GM12878 (cell line): ENCODE measurements at regions not wholly inside any gene's neighbourhood (a gene's known extent, or its start where the extent isn't known, plus 50 kb on each side); places are given as distances from the start of the nearest gene placed in this dataset.

ENCODE experiments used
- ATAC-seq: fragments of 200-7000 bp; cut with Tn5 transposase; 3 replicates; pipeline ENCODE4 v1.9.1; 2020; ENCODE audit warnings: mild to moderate bottlenecking, moderate library complexity
- BruUV-seq: library from RNA; stranded (reverse); fragments of 400-500 nt; replicated peaks from 2 replicates; lab custom pipeline; 2021; lab: Mats Ljungman, UMichigan
- CTCF ChIA-PET: fragments of 300-600 bp; sonication (Branson Sonifier 250); formaldehyde crosslinking; extraction: SDS; loops from one replicate; lab custom pipeline; 2021; ENCODE audit warnings: inconsistent platforms; lab: Yijun Ruan, JAX
- POLR2A ChIA-PET: fragments of 350-600 bp; formaldehyde crosslinking; extraction: SDS; loops from one replicate; lab custom pipeline; 2021; ENCODE audit warnings: inconsistent platforms; lab: Charles Lee
- RAD21 ChIA-PET: fragments of 300-600 bp; sonication (Branson Sonifier 250); formaldehyde crosslinking; loops from one replicate; lab custom pipeline; 2023; ENCODE audit warnings: antibody characterized with exemption; ENCODE audit not compliant: unreplicated experiment; lab: Charles Lee
- SMC1A ChIA-PET: fragments of 300-600 bp; sonication (Branson Sonifier 250); formaldehyde crosslinking; loops from one replicate; lab custom pipeline; 2023; ENCODE audit not compliant: unreplicated experiment, uncharacterized antibody; lab: Charles Lee
- DNase-seq: peaks from one replicate; pipeline ENCODE4 v3.0.0-alpha.2; 2011; ENCODE audit warnings: low read depth, low spot score
- FAIRE-seq: peaks from 3 replicates; lab custom pipeline; 2011; peaks lifted over from hg19 to GRCh38; lab: Jason Lieb, UNC
- H2AFZ ChIP-seq: 2 replicates; pipeline ENCODE4 v1.6.0; 2011; ENCODE audit warnings: low read depth, low read length, control low read depth; ENCODE audit not compliant: control insufficient read depth
- H3K27ac ChIP-seq: 2 replicates; pipeline ENCODE4 v1.5.1; 2011; ENCODE audit warnings: control low read depth; ENCODE audit not compliant: control insufficient read depth, insufficient read depth
- H3K27me3 ChIP-seq, 2 experiments: replicated peaks in 1 of 2; 2 replicates each; pipeline versions ENCODE4 v1.6.0 to v1.6.1; 2011; ENCODE audit warnings: low read length in 1 of 2; ENCODE audit not compliant: control insufficient read depth in 2 of 2, insufficient read depth in 2 of 2
- H3K36me3 ChIP-seq, 2 experiments: 2 replicates each; pipeline ENCODE4 v1.5.1; 2011; ENCODE audit warnings: low read length in 1 of 2; ENCODE audit not compliant: control insufficient read depth in 2 of 2, insufficient read depth in 2 of 2
- H3K4me1 ChIP-seq: 2 replicates; pipeline ENCODE4 v1.6.1; 2011; ENCODE audit warnings: mild to moderate bottlenecking, low read length, moderate library complexity, mixed read lengths; ENCODE audit not compliant: control insufficient read depth, insufficient read depth
- H3K4me2 ChIP-seq: 2 replicates; pipeline ENCODE4 v1.6.0; 2011; ENCODE audit warnings: control low read depth; ENCODE audit not compliant: control insufficient read depth, insufficient read depth
- H3K4me3 ChIP-seq: fragments of 200-600 bp; sonication (generic); 2 replicates; pipeline ENCODE4 v1.5.1; 2016
- H3K79me2 ChIP-seq: 2 replicates; pipeline ENCODE4 v1.6.0; 2011; ENCODE audit warnings: low read length; ENCODE audit not compliant: control insufficient read depth, insufficient read depth
- H3K9ac ChIP-seq: 2 replicates; pipeline ENCODE4 v1.8.0; 2011; ENCODE audit warnings: low read length, control low read depth, mixed read lengths; ENCODE audit not compliant: control insufficient read depth, insufficient read depth
- H3K9me3 ChIP-seq: replicated peaks from 3 replicates; pipeline ENCODE4 v1.5.1; 2011; ENCODE audit warnings: mild to moderate bottlenecking, low read length; ENCODE audit not compliant: control insufficient read depth, insufficient read depth
- H4K20me1 ChIP-seq: 2 replicates; pipeline ENCODE4 v1.6.0; 2011; ENCODE audit not compliant: control insufficient read depth, insufficient read depth
- ATF7 ChIP-seq: fragments of 450-650 bp; IDR thresholded peaks from 2 replicates; pipeline ENCODE4 v1.6.1; 2016; ENCODE audit warnings: low read depth, mild to moderate bottlenecking
- CHD1 ChIP-seq: IDR thresholded peaks from 2 replicates; pipeline ENCODE4 v1.6.1; 2012; ENCODE audit warnings: low read depth, low read length, improper control_type of control experiment
- CREB1 ChIP-seq: IDR thresholded peaks from 2 replicates; pipeline ENCODE4 v1.6.1; 2012; ENCODE audit warnings: low read depth, mild to moderate bottlenecking, inconsistent platforms
- CREM ChIP-seq: IDR thresholded peaks from 2 replicates; pipeline ENCODE4 v1.6.1; 2014; ENCODE audit warnings: antibody characterized with exemption, low read depth
- EP300 ChIP-seq, 2 experiments: fragments of 150-350 bp in 1 of 2; IDR thresholded peaks; 2 replicates each; pipeline ENCODE4 v1.6.1; 2011 to 2012; ENCODE audit warnings: low read depth in 2 of 2, low read length in 2 of 2, borderline replicate concordance in 1 of 2, improper control_type of control experiment in 1 of 2, inconsistent platforms in 1 of 2; ENCODE audit not compliant: control insufficient read depth in 1 of 2
- EZH2 ChIP-seq: IDR thresholded peaks from 2 replicates; pipeline ENCODE4 v1.6.1; 2012; ENCODE audit warnings: low read depth, mild to moderate bottlenecking, control low read depth, inconsistent platforms, low read length, borderline replicate concordance; ENCODE audit not compliant: control insufficient read depth
- KDM1A ChIP-seq: fragments of 200-600 bp; sonication (generic); IDR thresholded peaks from 2 replicates; pipeline ENCODE4 v1.6.1; 2016; ENCODE audit warnings: borderline replicate concordance
- MEF2A ChIP-seq: IDR thresholded peaks from 2 replicates; pipeline ENCODE4 v1.6.1; 2011; ENCODE audit warnings: low read depth, mild to moderate bottlenecking, low read length, moderate library complexity; ENCODE audit not compliant: insufficient read depth
- MYB ChIP-seq: fragments of 150-350 bp; IDR thresholded peaks from 2 replicates; pipeline ENCODE4 v1.6.1; 2014; ENCODE audit warnings: mild to moderate bottlenecking, low read depth, low read length, borderline replicate concordance
- NFIC ChIP-seq: IDR thresholded peaks from 2 replicates; pipeline ENCODE4 v1.6.1; 2012; ENCODE audit warnings: low read depth, mild to moderate bottlenecking, inconsistent platforms, low read length, moderate library complexity
- NFXL1 ChIP-seq: fragments of 450-650 bp; IDR thresholded peaks from 2 replicates; pipeline ENCODE4 v1.6.1; 2017; ENCODE audit warnings: antibody characterized with exemption, mild to moderate bottlenecking, borderline replicate concordance
- NFYA ChIP-seq: IDR thresholded peaks from 2 replicates; pipeline ENCODE4 v1.6.1; 2011; ENCODE audit warnings: low read depth, mild to moderate bottlenecking, low read length, improper control_type of control experiment, borderline replicate concordance
- NRF1 ChIP-seq: conservative IDR thresholded peaks from 2 replicates; pipeline ENCODE4 v1.6.1; 2011; ENCODE audit warnings: mild to moderate bottlenecking, low read depth, low read length, improper control_type of control experiment
- PKNOX1 ChIP-seq: fragments of 450-650 bp; IDR thresholded peaks from 2 replicates; pipeline ENCODE4 v1.6.1; 2016; ENCODE audit warnings: mild to moderate bottlenecking
- RUNX3 ChIP-seq: IDR thresholded peaks from 2 replicates; pipeline ENCODE4 v1.6.1; 2012; ENCODE audit warnings: low read length, inconsistent platforms
- SIX5 ChIP-seq: IDR thresholded peaks from 2 replicates; pipeline ENCODE4 v1.6.1; 2011; ENCODE audit warnings: mild to moderate bottlenecking, low read depth, low read length, moderate library complexity; ENCODE audit not compliant: severe bottlenecking
- STAT1 ChIP-seq: fragments of 450-650 bp; conservative IDR thresholded peaks from 2 replicates; pipeline ENCODE4 v1.6.1; 2014; ENCODE audit warnings: antibody characterized with exemption, mild to moderate bottlenecking
- SUZ12 ChIP-seq: fragments of 200-600 bp; sonication (generic); IDR thresholded peaks from one replicate; pipeline ENCODE4 v1.6.1; 2018; ENCODE audit warnings: antibody characterized with exemption, mild to moderate bottlenecking; ENCODE audit not compliant: unreplicated experiment
- TAF1 ChIP-seq: IDR thresholded peaks from 2 replicates; pipeline ENCODE4 v1.6.1; 2011; ENCODE audit warnings: mild to moderate bottlenecking, low read depth, low read length, borderline replicate concordance
- TCF12 ChIP-seq: IDR thresholded peaks from 2 replicates; pipeline ENCODE4 v1.6.1; 2011; ENCODE audit warnings: low read depth, mild to moderate bottlenecking, low read length
- WRNIP1 ChIP-seq: IDR thresholded peaks from 2 replicates; pipeline ENCODE4 v1.6.1; 2011; ENCODE audit warnings: low read depth, low read length, improper control_type of control experiment, borderline replicate concordance
- YBX1 ChIP-seq: fragments of 450-650 bp; IDR thresholded peaks from 2 replicates; pipeline ENCODE4 v1.6.1; 2016; ENCODE audit warnings: antibody characterized with exemption
- ZZZ3 ChIP-seq: IDR thresholded peaks from 2 replicates; pipeline ENCODE4 v1.6.1; 2011; ENCODE audit warnings: low read depth; ENCODE audit not compliant: control insufficient read depth, insufficient read length
- WGBS: methylation state at CpG from one replicate; pipeline ENCODE4 v1.1.6; 2016; ENCODE audit warnings: low lambda C conversion rate; ENCODE audit not compliant: insufficient replicate concordance, insufficient coverage; ENCODE audit errors: missing lambda C conversion rate; 5-methylcytosine and 5-hydroxymethylcytosine counted together
- in situ Hi-C: fragments of 300-500 bp; cut with MboI; formaldehyde crosslinking; loops from 9 replicates; pipeline ENCODE4 v1.14.3; 2018; ENCODE audit warnings: mixed read lengths
- intact Hi-C: fragments of 100-400 bp; cut with micrococcal nuclease; formaldehyde crosslinking; loops from one replicate; pipeline ENCODE4 v1.14.2; 2022; ENCODE audit not compliant: unreplicated experiment
- TF ChIP-seq, protein P1 (sequence below): fragments of 450-650 bp; IDR thresholded peaks from 2 replicates; pipeline ENCODE4 v1.6.1; 2018; ENCODE audit warnings: borderline replicate concordance, mild to moderate bottlenecking; ENCODE audit not compliant: partially characterized antibody

DNA sequence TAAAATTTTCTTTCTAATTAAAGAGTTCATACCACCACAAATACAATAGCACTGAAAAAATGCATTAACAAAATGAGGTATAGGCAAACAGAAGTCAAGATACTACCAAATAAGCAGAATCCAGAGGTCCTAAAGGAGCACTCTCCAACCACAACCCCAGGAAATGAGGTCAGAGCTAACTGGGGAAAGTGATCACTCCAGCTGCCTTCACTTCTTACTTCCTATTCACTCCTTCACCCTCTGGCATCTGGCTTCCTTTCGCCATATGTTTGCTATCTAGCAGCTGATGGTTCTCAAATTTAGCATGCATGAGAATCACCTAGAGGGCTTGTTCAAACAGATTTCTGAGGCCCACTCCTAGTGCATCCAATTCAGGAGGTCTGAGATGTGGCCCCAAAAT is 212.6 kb upstream of the ACVR2A start:
- in situ Hi-C loops: loop anchor here (25.0 kb wide), 1 partner anchor 1955 kb away; the partner anchor contains the start of gene MMADHC
- H3K9ac ChIP-seq: no peak overlapping the region
- intact Hi-C loops: loop anchor here (10.0 kb wide), 2 partner anchors 393 to 447 kb away; partner anchors contain the start of genes MBD5 and ORC4
- H3K36me3 ChIP-seq: no peaks in the 10 kb centered on the region
- no peak overlapping the region; the same call in 1 of the 2 replicates for H3K27ac ChIP-seq
- no peaks in the 10 kb centered on the region; the same call in 2 of the 3 replicates for H3K9me3 ChIP-seq
- H3K79me2 ChIP-seq: no peaks in the 10 kb centered on the region
- H4K20me1 ChIP-seq: no peaks in the 10 kb centered on the region
- H2AFZ ChIP-seq: no peak overlapping the region
- DNase-seq (no peak), ATAC-seq (no peak), FAIRE-seq (no peak)
- ChIA-PET SMC1A (no interaction called here), CTCF (no interaction called here), POLR2A (interaction anchor here (1.2 kb wide), 1 partner anchor 10 kb away, joined by 4 read pairs; no protein-coding TSS in a partner anchor), RAD21 (interaction anchor here (1.9 kb wide), 1 partner anchor 21 kb away, joined by 5 read pairs; no protein-coding TSS in a partner anchor)
- 100% methylated on average over 1 of the region's 1 CpG for WGBS
- no peak overlapping the region for H3K4me3 ChIP-seq
- H3K4me1 ChIP-seq: peaks cover 63% of the 10 kb centered on the region
- H3K4me2 ChIP-seq: no peak overlapping the region
- no peaks in the 10 kb centered on the region for H3K27me3 ChIP-seq
- no TSS peak for BruUV-seq
- 0 out of 2 replicates have a peak, but pooled peaks have one; percentile 39 for TF ChIP-seq TCF12
- peak; percentile 85 for TF ChIP-seq RUNX3
- TF ChIP-seq EZH2: no peak
- TF ChIP-seq WRNIP1: no peak
- no peak for TF ChIP-seq ATF7
- no peak for TF ChIP-seq YBX1
- TF ChIP-seq KDM1A: no peak
- TF ChIP-seq CHD1: no peak
- TF ChIP-seq NFXL1: no peak
- TF ChIP-seq CREM: peak; percentile 32; the same call in 1 of the 2 replicates
- 0 out of 2 replicates have a peak, but pooled peaks have one; percentile 56 for TF ChIP-seq MEF2A
- no peak for TF ChIP-seq NFYA
- TF ChIP-seq TAF1: no peak
- TF ChIP-seq PKNOX1: no peak
- TF ChIP-seq NRF1: no peak
- no peak for TF ChIP-seq STAT1
- TF ChIP-seq EP300 (IDR thresholded peaks at IDR 0.05; ENCODE audit: borderline replicate concordance in 1 of 2, control insufficient read depth in 1 of 2, low read depth in 2 of 2, low read length in 2 of 2): no peak
- TF ChIP-seq SIX5: no peak
- TF ChIP-seq CREB1: no peak
- no peak for TF ChIP-seq SUZ12
- no peak for TF ChIP-seq ZZZ3
- TF ChIP-seq, protein P1, sequence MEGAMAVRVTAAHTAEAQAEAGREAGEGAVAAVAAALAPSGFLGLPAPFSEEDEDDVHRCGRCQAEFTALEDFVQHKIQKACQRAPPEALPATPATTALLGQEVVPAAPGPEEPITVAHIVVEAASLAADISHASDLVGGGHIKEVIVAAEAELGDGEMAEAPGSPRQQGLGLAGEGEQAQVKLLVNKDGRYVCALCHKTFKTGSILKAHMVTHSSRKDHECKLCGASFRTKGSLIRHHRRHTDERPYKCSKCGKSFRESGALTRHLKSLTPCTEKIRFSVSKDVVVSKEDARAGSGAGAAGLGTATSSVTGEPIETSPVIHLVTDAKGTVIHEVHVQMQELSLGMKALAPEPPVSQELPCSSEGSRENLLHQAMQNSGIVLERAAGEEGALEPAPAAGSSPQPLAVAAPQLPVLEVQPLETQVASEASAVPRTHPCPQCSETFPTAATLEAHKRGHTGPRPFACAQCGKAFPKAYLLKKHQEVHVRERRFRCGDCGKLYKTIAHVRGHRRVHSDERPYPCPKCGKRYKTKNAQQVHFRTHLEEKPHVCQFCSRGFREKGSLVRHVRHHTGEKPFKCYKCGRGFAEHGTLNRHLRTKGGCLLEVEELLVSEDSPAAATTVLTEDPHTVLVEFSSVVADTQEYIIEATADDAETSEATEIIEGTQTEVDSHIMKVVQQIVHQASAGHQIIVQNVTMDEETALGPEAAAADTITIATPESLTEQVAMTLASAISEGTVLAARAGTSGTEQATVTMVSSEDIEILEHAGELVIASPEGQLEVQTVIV: no peak
- peak; percentile 73; the same call in 1 of the 2 replicates for TF ChIP-seq NFIC
- TF ChIP-seq MYB: no peak
